ENCODE measurements at regions not wholly inside any gene's neighbourhood (a gene's known extent, or its start where the extent isn't known, plus 50 kb on each side); places are given as distances from the start of the nearest gene placed in this dataset.

DNA sequence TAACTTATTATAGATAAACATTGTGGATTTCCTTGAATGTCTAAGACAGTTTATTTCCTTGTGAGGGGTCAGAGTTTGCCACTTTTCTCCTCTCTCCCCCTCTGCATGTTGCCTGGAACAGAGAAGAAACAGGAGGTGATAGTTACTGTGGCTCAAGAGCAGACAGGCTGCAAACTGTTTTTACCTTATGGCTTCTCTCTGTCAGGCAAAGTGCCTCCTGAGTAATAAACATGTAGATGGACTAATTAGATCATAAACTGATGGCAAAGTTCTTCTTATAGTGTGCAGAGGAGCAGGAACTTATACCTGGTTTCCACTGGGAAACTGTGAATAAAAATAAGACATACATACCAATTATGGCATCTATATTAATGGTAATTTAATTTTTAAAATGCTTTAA lies 133.1 kb upstream of the CDH12 start:
- DNase-seq (no peak), ATAC-seq (ENCODE audit: insufficient read depth, low FRiP score) (no peak)
- Histone ChIP-seq H3K9ac (ENCODE audit: insufficient read depth in 1 of 2, low read length in 2 of 2) (no peak overlapping the region), H3K36me3 (ENCODE audit: control insufficient read depth in 4 of 4, insufficient read depth in 4 of 4, low read length in 4 of 4) (no peaks in the 10 kb centered on the region), H3K27ac (ENCODE audit: low read depth in 1 of 2, low read length in 1 of 2) (no peak overlapping the region), H3K9me3 (ENCODE audit: control insufficient read depth in 4 of 4, insufficient read depth in 3 of 4, low read length in 3 of 4) (peaks cover 0 to under 1% (median 0%) of the 10 kb centered on the region in 4 donors), H3K4me3 (no peak overlapping the region), H3K27me3 (ENCODE audit: control insufficient read depth in 3 of 3, insufficient read depth in 3 of 3, low read length in 2 of 3) (no peaks in the 10 kb centered on the region), H3K4me1 (ENCODE audit: control insufficient read depth in 5 of 5, insufficient read depth in 5 of 5, low read length in 5 of 5) (no peaks in the 10 kb centered on the region)
- TF ChIP-seq, protein P1, sequence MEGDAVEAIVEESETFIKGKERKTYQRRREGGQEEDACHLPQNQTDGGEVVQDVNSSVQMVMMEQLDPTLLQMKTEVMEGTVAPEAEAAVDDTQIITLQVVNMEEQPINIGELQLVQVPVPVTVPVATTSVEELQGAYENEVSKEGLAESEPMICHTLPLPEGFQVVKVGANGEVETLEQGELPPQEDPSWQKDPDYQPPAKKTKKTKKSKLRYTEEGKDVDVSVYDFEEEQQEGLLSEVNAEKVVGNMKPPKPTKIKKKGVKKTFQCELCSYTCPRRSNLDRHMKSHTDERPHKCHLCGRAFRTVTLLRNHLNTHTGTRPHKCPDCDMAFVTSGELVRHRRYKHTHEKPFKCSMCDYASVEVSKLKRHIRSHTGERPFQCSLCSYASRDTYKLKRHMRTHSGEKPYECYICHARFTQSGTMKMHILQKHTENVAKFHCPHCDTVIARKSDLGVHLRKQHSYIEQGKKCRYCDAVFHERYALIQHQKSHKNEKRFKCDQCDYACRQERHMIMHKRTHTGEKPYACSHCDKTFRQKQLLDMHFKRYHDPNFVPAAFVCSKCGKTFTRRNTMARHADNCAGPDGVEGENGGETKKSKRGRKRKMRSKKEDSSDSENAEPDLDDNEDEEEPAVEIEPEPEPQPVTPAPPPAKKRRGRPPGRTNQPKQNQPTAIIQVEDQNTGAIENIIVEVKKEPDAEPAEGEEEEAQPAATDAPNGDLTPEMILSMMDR (IDR thresholded peaks at IDR 0.05; ENCODE audit: control extremely low read depth, extremely low read depth), result no peak

GRCh38 chr5:22985446-22985845 lies 132.3 kb upstream of the CDH12 start:
- H3K27ac ChIP-seq (ENCODE audit: low read depth in 1 of 2, low read length in 1 of 2), result no peak overlapping the region
- H3K9me3 ChIP-seq (ENCODE audit: control insufficient read depth in 4 of 4, insufficient read depth in 3 of 4, low read length in 3 of 4), result no peaks in the 10 kb centered on the region
- 89 to 90% methylated on average over 1 of the region's 1 CpG for WGBS, 2 donors
- no peaks in the 10 kb centered on the region for H3K36me3 ChIP-seq (ENCODE audit: control insufficient read depth in 4 of 4, insufficient read depth in 4 of 4, low read length in 4 of 4)
- H3K27me3 ChIP-seq (ENCODE audit: control insufficient read depth in 3 of 3, insufficient read depth in 3 of 3, low read length in 2 of 3), result no peaks in the 10 kb centered on the region
- H3K4me1 ChIP-seq (ENCODE audit: control insufficient read depth in 5 of 5, insufficient read depth in 5 of 5, low read length in 5 of 5), result no peaks in the 10 kb centered on the region
- no peak overlapping the region for H3K9ac ChIP-seq (ENCODE audit: insufficient read depth in 1 of 2, low read length in 2 of 2)
- ATAC-seq (ENCODE audit: insufficient read depth, low FRiP score), result no peak
- DNase-seq, result no peak
- TF ChIP-seq, protein P1 (IDR thresholded peaks at IDR 0.05; ENCODE audit: control extremely low read depth, extremely low read depth), result no peak
- H3K4me3 ChIP-seq, result no peak overlapping the region

DNA sequence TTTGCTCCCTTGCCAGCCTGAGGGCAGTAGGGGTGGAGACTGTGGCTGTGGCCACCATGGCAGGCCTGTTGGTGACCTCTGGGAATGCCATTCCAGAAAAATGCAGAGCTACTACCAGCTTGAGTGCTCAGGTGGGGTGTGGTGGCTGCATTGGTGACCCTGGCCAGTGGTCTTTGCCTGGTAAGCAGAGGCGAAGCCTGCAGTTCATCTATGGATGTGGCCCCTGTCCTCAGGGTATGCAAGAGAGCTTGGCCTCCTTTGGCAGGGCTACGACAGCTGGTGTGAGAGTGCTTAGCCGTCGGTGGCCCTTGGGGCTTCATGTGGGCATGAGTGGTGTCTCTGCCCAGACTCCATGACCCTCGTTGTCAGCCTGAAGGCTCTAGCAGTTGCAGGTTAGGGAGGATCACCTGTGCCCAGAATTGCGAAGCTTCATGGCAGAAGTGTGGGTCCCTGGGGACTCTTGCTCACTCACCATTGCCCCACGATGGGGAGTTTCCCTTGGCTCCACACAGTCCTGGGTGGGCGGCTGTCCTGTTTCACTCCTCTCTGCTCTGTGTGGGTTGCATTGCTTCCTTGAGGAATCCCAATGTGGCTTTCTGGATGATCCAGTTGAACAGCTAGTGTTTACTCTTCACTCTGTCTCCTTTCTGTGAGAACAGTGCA lies 117.9 kb upstream of the CDH12 start:
- WGBS, 2 donors, result 89% methylated on average over 8 of the region's 8 CpGs
- no peaks in the 10 kb centered on the region for H3K27me3 ChIP-seq (ENCODE audit: control insufficient read depth in 3 of 3, insufficient read depth in 3 of 3, low read length in 2 of 3)
- no peaks in the 10 kb centered on the region for H3K36me3 ChIP-seq (ENCODE audit: control insufficient read depth in 4 of 4, insufficient read depth in 4 of 4, low read length in 4 of 4)
- peaks cover 0 to 3% (median 0%) of the 10 kb centered on the region in 4 donors for H3K9me3 ChIP-seq (ENCODE audit: control insufficient read depth in 4 of 4, insufficient read depth in 3 of 4, low read length in 3 of 4)
- H3K4me1 ChIP-seq (ENCODE audit: control insufficient read depth in 5 of 5, insufficient read depth in 5 of 5, low read length in 5 of 5), result no peaks in the 10 kb centered on the region
- no peak overlapping the region for H3K27ac ChIP-seq (ENCODE audit: low read depth in 1 of 2, low read length in 1 of 2)
- no peak for ATAC-seq (ENCODE audit: insufficient read depth, low FRiP score)
- no peak overlapping the region for H3K4me3 ChIP-seq
- DNase-seq, result no peak
- no peak overlapping the region for H3K9ac ChIP-seq (ENCODE audit: insufficient read depth in 1 of 2, low read length in 2 of 2)
- TF ChIP-seq, protein P1 (IDR thresholded peaks at IDR 0.05; ENCODE audit: control extremely low read depth, extremely low read depth), result no peak

- H3K4me3 ChIP-seq, result no peak overlapping the region
- no peaks in the 10 kb centered on the region for H3K4me1 ChIP-seq (ENCODE audit: control insufficient read depth in 5 of 5, insufficient read depth in 5 of 5, low read length in 5 of 5)
- no peak overlapping the region for H3K9ac ChIP-seq (ENCODE audit: insufficient read depth in 1 of 2, low read length in 2 of 2)
- 62 to 70% methylated on average over 5 of the region's 5 CpGs for WGBS, 2 donors
- H3K27me3 ChIP-seq (ENCODE audit: control insufficient read depth in 3 of 3, insufficient read depth in 3 of 3, low read length in 2 of 3), result no peaks in the 10 kb centered on the region
- TF ChIP-seq, protein P1 (IDR thresholded peaks at IDR 0.05; ENCODE audit: control extremely low read depth, extremely low read depth), result no peak
- H3K27ac ChIP-seq (ENCODE audit: low read depth in 1 of 2, low read length in 1 of 2), result no peak overlapping the region
- no peaks in the 10 kb centered on the region for H3K36me3 ChIP-seq (ENCODE audit: control insufficient read depth in 4 of 4, insufficient read depth in 4 of 4, low read length in 4 of 4)
- no peak for ATAC-seq (ENCODE audit: insufficient read depth, low FRiP score)
- peaks cover 0 to 3% (median 0%) of the 10 kb centered on the region in 4 donors for H3K9me3 ChIP-seq (ENCODE audit: control insufficient read depth in 4 of 4, insufficient read depth in 3 of 4, low read length in 3 of 4)
- DNase-seq, result no peak
Observed at GRCh38 chr5:22970491-22970890, 117.3 kb upstream of the CDH12 start.

Measured in lung (tissue), 11 donors.